Keratinocyte (primary cell): ENCODE measurements at regions not wholly inside any gene's neighbourhood (a gene's known extent, or its start where the extent isn't known, plus 50 kb on each side); places are given as distances from the start of the nearest gene placed in this dataset.

ENCODE experiments used
- DNase-seq: peaks from one replicate; pipeline ENCODE4 v3.0.0-alpha.2; 2011; ENCODE audit warnings: low read depth, missing footprints, low spot score
- FAIRE-seq: peaks from 2 replicates; lab custom pipeline; 2011; peaks lifted over from hg19 to GRCh38; lab: Jason Lieb, UNC
- H2AFZ ChIP-seq: 2 replicates; pipeline ENCODE4 v1.6.0; 2012; ENCODE audit warnings: low read length, control low read depth, inconsistent platforms; ENCODE audit not compliant: control insufficient read depth
- H3K27ac ChIP-seq: 2 replicates; pipeline ENCODE4 v1.5.1; 2011; ENCODE audit warnings: low read length; ENCODE audit not compliant: control insufficient read depth, insufficient read depth
- H3K27me3 ChIP-seq: 3 replicates; pipeline ENCODE4 v1.6.0; 2011; ENCODE audit warnings: low read length; ENCODE audit not compliant: control insufficient read depth, insufficient read depth; ENCODE audit errors: extremely low read depth
- H3K36me3 ChIP-seq, 2 experiments: 2 replicates in 1 of 2; 3 replicates in 1 of 2; pipeline ENCODE4 v1.5.1; 2011; ENCODE audit warnings: low read length in 2 of 2, mild to moderate bottlenecking in 1 of 2; ENCODE audit not compliant: control insufficient read depth in 2 of 2, insufficient read depth in 2 of 2; ENCODE audit errors: extremely low read depth in 1 of 2
- H3K4me1 ChIP-seq: 3 replicates; pipeline ENCODE4 v1.5.1; 2011; ENCODE audit warnings: low read length; ENCODE audit not compliant: control insufficient read depth, insufficient read depth; ENCODE audit errors: extremely low read depth
- H3K4me2 ChIP-seq: 3 replicates; pipeline ENCODE4 v1.6.0; 2011; ENCODE audit warnings: low read depth, low read length; ENCODE audit not compliant: control insufficient read depth, insufficient read depth; ENCODE audit errors: extremely low read depth
- H3K4me3 ChIP-seq, 3 experiments: fragments of 200-600 bp in 1 of 3; sonication (generic) in 1 of 3; 2 replicates in 2 of 3; 3 replicates in 1 of 3; pipeline ENCODE4 v1.5.1; 2011 to 2016; ENCODE audit warnings: low read length in 3 of 3, mild to moderate bottlenecking in 3 of 3, control low read depth in 2 of 3, inconsistent platforms in 1 of 3, low read depth in 1 of 3, mixed read lengths in 1 of 3, mixed run types in 1 of 3, moderate library complexity in 1 of 3; ENCODE audit not compliant: control insufficient read depth in 2 of 3, insufficient read depth in 2 of 3; ENCODE audit errors: extremely low read depth in 1 of 3
- H3K79me2 ChIP-seq: 2 replicates; pipeline ENCODE4 v1.6.0; 2012; ENCODE audit warnings: low read length; ENCODE audit not compliant: control insufficient read depth, insufficient read depth
- H3K9ac ChIP-seq: 3 replicates; pipeline ENCODE4 v1.6.0; 2011; ENCODE audit warnings: low read length; ENCODE audit not compliant: control insufficient read depth, insufficient read depth; ENCODE audit errors: extremely low read depth
- H3K9me1 ChIP-seq: 3 replicates; pipeline ENCODE4 v1.6.0; 2011; ENCODE audit warnings: low read length; ENCODE audit not compliant: control insufficient read depth, insufficient read depth; ENCODE audit errors: extremely low read depth
- H3K9me3 ChIP-seq: 2 replicates; pipeline ENCODE4 v1.5.1; 2012; ENCODE audit warnings: low read depth, low read length; ENCODE audit not compliant: control insufficient read depth
- H4K20me1 ChIP-seq: 3 replicates; pipeline ENCODE4 v1.6.0; 2011; ENCODE audit warnings: low read length; ENCODE audit not compliant: control insufficient read depth, insufficient read depth; ENCODE audit errors: extremely low read depth
- EZH2 ChIP-seq: IDR thresholded peaks from one replicate; pipeline ENCODE4 v1.6.1; 2012; ENCODE audit warnings: inconsistent platforms, mild to moderate bottlenecking, low read length, moderate library complexity
- dilution Hi-C: fragments of 300-500 bp; cut with MboI; formaldehyde crosslinking; loops from one replicate; pipeline ENCODE4 v1.7.0; 2020; ENCODE audit warnings: low sequenced_read_pairs; ENCODE audit not compliant: extremely low pct_ligation_motif_present
- TF ChIP-seq, protein P1 (sequence below), 3 experiments: IDR thresholded peaks in 1 of 3; conservative IDR thresholded peaks in 1 of 3; optimal IDR thresholded peaks in 1 of 3; 2 replicates in 2 of 3; 3 replicates in 1 of 3; pipeline versions ENCODE3 to v1.5.1; 2011; ENCODE audit warnings: low read length in 3 of 3, mild to moderate bottlenecking in 3 of 3, moderate library complexity in 2 of 3, control low read depth in 1 of 3, inconsistent platforms in 1 of 3; ENCODE audit not compliant: insufficient read depth in 2 of 3; ENCODE audit errors: extremely low read depth in 1 of 3

- no peak for DNase-seq
- H3K4me3 ChIP-seq, result no peak overlapping the region
- dilution Hi-C loops, result no loop called here
- no peak for FAIRE-seq
- no peak overlapping the region for H3K27ac ChIP-seq
- H3K27me3 ChIP-seq, result no peaks in the 10 kb centered on the region
- H3K79me2 ChIP-seq, result no peaks in the 10 kb centered on the region
- H3K9me1 ChIP-seq, result no peaks in the 10 kb centered on the region
- H3K9ac ChIP-seq, result no peak overlapping the region
- no peaks in the 10 kb centered on the region for H3K36me3 ChIP-seq
- H2AFZ ChIP-seq, result no peak overlapping the region
- H3K4me2 ChIP-seq, result no peak overlapping the region
- H3K9me3 ChIP-seq, result no peaks in the 10 kb centered on the region
- no peak for TF ChIP-seq EZH2
- TF ChIP-seq, protein P1, sequence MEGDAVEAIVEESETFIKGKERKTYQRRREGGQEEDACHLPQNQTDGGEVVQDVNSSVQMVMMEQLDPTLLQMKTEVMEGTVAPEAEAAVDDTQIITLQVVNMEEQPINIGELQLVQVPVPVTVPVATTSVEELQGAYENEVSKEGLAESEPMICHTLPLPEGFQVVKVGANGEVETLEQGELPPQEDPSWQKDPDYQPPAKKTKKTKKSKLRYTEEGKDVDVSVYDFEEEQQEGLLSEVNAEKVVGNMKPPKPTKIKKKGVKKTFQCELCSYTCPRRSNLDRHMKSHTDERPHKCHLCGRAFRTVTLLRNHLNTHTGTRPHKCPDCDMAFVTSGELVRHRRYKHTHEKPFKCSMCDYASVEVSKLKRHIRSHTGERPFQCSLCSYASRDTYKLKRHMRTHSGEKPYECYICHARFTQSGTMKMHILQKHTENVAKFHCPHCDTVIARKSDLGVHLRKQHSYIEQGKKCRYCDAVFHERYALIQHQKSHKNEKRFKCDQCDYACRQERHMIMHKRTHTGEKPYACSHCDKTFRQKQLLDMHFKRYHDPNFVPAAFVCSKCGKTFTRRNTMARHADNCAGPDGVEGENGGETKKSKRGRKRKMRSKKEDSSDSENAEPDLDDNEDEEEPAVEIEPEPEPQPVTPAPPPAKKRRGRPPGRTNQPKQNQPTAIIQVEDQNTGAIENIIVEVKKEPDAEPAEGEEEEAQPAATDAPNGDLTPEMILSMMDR (optimal IDR thresholded peaks at IDR 0.05 in 1 of 3, IDR thresholded peaks at IDR 0.05 in 1 of 3, conservative IDR thresholded peaks at IDR 0.05 in 1 of 3; ENCODE audit: extremely low read depth in 1 of 3, insufficient read depth in 2 of 3, low read length in 3 of 3), result no peak
- H3K4me1 ChIP-seq, result no peaks in the 10 kb centered on the region
- no peaks in the 10 kb centered on the region for H4K20me1 ChIP-seq
Measured at GRCh38 chr11:20258376-20258895, 98.2 kb upstream of the DBX1 start.

GRCh38 chr11:20256925-20257324, 96.7 kb upstream of the DBX1 start:
- H3K36me3 ChIP-seq, result no peaks in the 10 kb centered on the region
- no peaks in the 10 kb centered on the region for H3K27me3 ChIP-seq
- no peak for FAIRE-seq
- H3K9me3 ChIP-seq, result no peaks in the 10 kb centered on the region
- H3K4me1 ChIP-seq, result no peaks in the 10 kb centered on the region
- no peak overlapping the region for H3K4me2 ChIP-seq
- TF ChIP-seq, protein P1 (optimal IDR thresholded peaks at IDR 0.05 in 1 of 3, IDR thresholded peaks at IDR 0.05 in 1 of 3, conservative IDR thresholded peaks at IDR 0.05 in 1 of 3; ENCODE audit: extremely low read depth in 1 of 3, insufficient read depth in 2 of 3, low read length in 3 of 3), result no peak
- TF ChIP-seq EZH2, result no peak
- no peak overlapping the region for H3K9ac ChIP-seq
- H4K20me1 ChIP-seq, result no peaks in the 10 kb centered on the region
- no peaks in the 10 kb centered on the region for H3K79me2 ChIP-seq
- no peak overlapping the region for H3K27ac ChIP-seq
- DNase-seq, result no peak
- no peak overlapping the region for H2AFZ ChIP-seq
- no peak overlapping the region for H3K4me3 ChIP-seq
- H3K9me1 ChIP-seq, result no peaks in the 10 kb centered on the region
- dilution Hi-C loops, result no loop called here
